RCC 7860 (cell line): ENCODE measurements at regions not wholly inside any gene's neighbourhood (a gene's known extent, or its start where the extent isn't known, plus 50 kb on each side); places are given as distances from the start of the nearest gene placed in this dataset.

Experiments
- DNase-seq: peaks from one replicate; pipeline ENCODE4 v3.0.0-alpha.2; 2015; ENCODE audit warnings: low spot score
- FAIRE-seq: peaks from 2 replicates; lab custom pipeline; 2012; peaks lifted over from hg19 to GRCh38; lab: Jason Lieb, UNC

DNA sequence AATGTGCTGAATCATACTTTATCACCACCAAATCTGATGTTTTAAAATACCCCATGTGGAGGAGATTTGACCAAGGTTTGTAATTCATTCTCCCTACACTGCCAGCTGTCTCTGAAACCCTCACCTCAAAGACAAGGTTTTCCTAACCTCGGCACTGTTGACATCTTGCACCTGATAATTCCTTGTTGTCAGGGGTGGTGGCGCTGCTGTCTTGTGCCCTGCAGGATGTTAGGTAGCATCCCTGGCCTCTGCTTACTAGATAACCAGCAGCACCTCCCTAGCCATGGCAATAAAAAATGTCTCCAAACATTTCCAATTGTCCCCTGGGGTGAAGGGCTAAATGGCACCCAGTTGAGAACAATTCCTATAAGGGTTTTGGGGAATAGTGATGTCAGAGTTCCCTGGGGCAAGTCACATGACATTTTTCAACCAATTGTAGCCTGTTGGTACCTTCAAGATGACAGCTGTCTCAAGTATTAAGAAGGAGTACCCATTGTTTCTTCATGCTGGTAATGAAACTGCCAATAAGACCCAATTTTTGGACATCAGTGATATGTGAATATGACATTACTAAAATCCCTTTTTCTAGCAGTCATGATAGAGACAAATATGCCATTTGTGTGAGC, 160.6 kb upstream of the PLCXD3 start:
- DNase-seq (no peak), FAIRE-seq (no peak)

DNA sequence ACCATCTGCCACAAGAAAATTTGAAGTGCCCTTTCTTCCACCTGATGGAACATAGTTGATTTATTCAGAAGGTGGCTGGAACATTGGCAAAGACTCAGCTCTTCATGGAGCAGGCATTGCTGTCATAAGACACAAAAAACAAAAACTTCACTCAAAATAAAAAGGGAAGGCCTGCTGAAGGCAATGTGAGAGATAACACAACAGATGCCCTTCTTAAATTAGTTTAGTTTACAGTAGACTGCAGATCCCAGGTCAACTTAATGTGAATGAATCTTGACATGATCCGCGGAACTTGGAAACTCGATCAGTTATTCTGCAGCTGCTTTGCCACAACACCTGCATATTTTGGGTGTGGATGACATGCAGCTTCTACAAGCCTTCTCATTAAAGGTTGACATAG, 159.8 kb upstream of the PLCXD3 start:
- no peak for DNase-seq
- FAIRE-seq = no peak

DNA sequence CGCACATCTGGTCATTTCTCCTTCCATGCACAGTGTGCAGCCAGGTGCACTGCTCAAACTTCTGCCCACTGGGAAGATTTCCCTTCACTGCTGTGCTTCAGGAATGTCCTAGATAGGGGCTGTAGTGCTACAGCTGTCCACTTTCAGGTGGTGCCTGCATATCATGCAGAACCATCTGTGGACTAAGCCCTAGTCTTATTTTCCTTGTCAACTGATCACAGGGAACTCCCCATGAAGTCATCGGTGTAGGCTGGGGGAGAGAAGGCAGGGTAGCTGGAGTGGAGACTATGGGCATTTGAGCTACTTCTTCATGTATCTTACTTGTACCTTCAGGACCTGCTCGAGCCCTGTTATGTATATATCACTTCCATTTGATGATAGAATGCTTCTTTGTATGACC, 150.9 kb upstream of the PLCXD3 start:
- FAIRE-seq = no peak
- DNase-seq = no peak

DNA sequence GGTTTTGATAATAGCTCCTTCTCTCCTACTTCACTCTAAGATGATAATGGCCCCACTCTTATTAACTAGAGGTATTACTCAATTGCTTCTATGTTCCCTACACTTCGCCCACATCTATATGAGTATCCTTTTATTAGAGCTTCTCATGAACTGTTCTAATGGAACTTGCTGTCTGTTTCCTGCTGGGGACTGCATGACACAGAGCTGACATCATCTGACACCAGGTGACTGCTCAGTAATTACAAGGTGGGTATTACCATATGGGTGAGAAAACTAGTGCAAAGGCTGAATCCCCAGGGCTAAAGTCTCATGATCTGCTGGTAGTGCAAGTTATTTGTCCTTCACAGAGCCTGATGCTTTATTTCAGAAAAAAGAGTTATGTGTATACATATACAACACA, 146.2 kb upstream of the PLCXD3 start:
- DNase-seq (no peak), FAIRE-seq (no peak)

DNA sequence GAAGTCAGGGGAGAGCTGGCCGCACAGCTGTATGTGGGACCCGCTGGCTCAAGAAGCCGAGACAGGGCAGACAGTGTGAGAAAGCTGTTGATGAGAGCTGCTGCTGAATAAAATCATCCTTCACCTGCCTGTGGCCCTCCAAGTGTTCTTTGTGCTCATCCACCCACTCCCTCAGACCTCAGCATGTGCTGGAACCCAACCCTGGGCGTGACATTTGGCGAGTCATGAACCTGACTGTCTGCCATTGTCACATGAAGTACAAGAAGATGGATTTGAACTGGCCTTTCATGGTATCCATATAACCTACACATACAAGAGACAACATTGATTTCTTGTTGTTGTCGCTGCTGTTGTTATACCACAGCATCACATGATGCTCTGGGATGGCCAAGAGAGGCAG, 139.7 kb upstream of the PLCXD3 start:
- DNase-seq (no peak), FAIRE-seq (no peak)

DNA sequence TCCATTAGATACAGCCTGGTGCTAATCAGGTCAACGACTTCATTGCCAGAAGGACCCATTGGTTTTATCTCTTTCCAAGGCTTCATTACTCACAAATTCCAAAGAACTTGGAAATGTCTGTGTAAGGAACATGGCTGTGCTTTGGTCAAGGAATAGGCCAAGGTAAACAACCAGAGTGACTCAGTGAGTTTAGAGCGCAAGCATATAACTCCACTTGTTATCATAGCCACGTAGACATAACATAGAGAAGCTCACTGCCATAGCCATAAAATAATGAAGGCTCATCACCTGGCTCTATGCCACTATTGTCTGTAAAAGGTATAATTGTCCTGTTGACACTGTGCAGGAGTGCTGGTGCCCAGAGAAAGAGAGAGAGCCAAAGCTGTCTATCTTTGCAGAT, 139.3 kb upstream of the PLCXD3 start:
- peak; percentile 16 for DNase-seq
- no peak for FAIRE-seq

DNA sequence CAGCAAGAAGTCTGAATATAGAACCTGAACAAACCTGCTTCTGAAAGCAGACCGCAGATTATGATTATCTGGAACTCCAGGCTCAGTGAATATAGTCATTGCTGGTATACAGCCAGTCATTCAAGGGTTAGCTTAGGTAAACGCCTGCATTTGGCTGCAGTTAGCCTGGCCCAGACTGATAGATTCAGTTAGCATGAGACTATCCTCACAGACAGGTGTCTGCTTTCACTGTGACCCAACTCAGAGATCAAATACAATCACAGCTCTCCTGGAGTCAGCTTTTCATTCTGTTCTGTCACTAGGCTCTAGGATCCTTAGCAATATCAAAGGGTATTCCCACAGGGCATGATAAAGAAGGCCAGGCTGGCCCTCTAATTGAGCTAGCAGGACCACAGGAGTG, 138.6 kb upstream of the PLCXD3 start:
- DNase-seq = no peak
- FAIRE-seq = no peak

DNA sequence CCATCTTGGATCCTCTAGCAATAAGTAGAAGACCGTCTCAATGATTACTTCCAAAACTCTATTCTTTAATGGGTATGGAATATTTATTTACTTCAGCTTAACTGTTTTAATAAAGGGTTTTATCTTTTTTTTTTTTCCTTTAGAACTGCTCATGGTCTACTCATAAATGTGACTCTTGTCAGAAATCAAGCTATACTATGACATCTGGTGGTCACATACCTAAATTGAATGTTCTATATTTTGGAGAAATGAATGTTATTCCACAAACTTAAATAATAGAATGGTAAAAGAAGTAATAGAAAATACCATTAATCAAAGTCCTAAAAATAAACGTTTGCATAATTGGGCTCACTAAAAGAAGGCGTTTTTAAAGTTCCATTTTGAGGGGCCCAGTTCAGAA, 131.2 kb upstream of the PLCXD3 start:
- peak; percentile 37 for DNase-seq
- FAIRE-seq = peak; percentile 86

DNA sequence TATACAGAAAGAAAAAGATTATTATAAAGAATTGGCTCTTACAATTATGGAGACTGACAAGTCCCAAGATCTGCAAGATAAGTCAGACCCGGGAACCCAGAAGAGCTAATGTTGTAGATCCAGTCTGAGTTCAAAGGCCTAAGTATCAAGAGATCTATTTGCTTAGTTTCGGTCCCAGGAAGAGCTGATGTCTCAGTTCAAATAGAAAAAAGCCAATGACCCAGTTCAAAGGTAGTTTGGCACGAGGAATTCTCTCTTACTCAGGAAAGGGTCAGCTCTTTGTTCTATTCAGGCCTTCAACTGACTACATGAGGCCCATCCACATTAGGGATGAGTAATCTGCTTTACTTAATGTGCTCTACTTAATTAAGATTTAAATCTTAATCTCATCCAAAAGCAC, 128.3 kb upstream of the PLCXD3 start:
- DNase-seq (no peak), FAIRE-seq (no peak)

DNA sequence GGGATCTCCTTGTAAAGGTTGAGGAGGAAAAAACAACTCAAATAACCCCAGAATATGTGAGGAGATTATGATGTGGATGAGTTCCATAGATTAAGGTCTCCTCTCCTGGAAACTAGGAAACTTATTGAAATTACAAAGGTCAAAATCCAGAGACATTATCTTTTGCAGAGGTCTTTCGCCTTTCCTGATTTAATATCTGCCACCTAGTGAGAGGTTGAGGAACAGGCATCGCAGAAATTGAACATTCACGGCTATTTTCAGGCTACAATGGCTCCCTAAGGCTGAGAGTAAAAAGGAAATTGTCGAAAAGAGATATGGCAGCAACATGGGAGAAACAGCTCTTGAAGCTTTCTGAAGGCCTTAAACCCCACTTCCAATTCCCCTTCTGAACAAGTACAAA, 127.5 kb upstream of the PLCXD3 start:
- FAIRE-seq (no peak), DNase-seq (no peak)

DNA sequence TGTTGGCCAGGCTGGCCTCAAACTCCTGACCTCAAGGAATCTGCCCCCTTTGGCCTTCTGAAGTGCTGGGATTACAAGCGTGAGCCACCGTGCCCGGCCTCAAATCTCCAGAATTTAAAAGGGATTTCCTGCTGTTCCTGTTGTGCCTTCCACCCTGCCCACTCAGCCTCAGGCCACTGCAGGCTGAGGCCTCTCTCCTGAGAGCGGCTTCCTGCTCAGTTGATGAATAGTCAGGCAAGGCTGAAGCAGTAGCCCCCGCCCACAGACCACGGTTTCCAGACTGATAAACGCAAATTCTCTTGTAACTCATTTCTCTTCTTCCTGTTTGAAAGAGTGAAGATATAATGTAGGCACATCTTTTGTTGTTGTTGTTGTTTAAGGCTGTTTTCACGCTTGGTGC, 127.0 kb upstream of the PLCXD3 start:
- no peak for DNase-seq
- FAIRE-seq = no peak

DNA sequence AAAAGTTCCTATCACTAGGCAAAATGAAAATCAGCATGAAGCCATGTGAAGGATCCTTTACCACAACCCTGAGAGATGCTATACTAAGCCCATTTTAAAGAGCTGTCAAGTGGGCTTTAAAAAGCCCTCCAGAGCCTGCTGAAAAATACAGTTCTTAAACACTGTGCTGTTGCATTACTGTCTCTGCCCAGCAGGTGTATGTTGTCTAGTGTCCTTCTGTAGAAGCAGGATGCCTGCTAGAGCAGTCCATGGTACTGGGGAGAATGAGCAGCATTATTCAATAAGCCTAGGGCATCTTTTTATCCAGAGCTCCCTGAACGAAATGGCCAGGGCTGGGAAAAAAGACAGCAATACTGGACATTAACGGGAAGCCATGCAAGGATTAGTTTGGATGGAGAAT, 126.2 kb upstream of the PLCXD3 start:
- no peak for DNase-seq
- no peak for FAIRE-seq

DNA sequence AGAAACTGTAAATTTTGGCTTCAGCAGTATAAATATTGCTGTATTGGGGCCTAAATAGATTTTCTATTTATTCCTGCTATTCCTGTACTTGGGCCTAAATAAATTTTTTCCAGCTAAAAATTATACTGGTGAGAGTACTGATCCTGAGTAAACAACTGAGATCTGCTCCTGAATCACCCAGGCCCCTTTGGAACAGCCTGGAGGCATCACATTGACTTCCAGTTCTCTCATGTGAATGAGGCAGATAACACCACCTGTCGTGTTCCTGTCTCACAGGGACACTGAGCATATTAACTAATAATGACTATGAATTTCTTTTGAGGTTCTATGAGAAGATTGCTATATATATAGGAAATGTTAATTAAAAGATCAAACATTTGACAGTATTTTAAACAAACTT, 119.5 kb upstream of the PLCXD3 start:
- DNase-seq (no peak), FAIRE-seq (no peak)

DNA sequence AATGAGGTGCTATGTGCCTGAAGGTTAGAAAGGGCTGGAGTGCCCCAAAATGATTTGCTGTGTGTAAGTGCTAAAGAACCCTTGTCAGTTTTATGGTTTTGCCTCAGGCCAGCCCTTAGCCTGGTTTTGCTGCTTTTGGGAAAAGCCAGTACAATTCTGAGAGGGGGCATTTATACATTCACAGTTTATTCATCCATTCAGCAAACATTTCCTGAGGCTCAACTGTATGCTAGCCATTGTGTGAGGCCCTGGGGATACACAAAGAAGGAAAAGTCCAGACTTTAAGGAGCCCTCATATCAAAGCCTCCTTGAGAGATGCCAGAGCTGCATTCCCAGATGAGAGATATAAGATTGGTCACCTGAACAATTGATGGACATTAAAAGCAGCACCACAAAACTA, 115.2 kb upstream of the PLCXD3 start:
- no peak for DNase-seq
- no peak for FAIRE-seq

DNA sequence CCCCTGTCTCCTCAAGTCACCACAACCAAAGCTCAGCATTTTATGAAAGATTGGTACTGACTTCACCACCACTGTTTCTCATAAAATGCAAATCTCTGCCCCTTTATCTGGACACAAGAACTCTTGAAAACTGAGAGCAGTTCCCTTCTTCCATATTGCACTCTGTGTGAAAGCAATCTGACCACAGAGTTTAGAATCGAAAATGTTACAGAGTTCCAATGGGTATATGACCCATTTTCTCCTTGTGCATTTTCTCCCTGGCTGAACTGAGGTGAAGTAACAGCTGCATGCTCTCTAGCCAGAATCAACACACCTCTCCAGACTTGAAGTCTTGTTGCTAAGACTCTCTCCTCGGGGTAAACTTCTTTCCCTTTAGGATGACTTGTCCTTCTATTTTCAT, 111.0 kb upstream of the PLCXD3 start:
- FAIRE-seq = no peak
- DNase-seq = no peak

DNA sequence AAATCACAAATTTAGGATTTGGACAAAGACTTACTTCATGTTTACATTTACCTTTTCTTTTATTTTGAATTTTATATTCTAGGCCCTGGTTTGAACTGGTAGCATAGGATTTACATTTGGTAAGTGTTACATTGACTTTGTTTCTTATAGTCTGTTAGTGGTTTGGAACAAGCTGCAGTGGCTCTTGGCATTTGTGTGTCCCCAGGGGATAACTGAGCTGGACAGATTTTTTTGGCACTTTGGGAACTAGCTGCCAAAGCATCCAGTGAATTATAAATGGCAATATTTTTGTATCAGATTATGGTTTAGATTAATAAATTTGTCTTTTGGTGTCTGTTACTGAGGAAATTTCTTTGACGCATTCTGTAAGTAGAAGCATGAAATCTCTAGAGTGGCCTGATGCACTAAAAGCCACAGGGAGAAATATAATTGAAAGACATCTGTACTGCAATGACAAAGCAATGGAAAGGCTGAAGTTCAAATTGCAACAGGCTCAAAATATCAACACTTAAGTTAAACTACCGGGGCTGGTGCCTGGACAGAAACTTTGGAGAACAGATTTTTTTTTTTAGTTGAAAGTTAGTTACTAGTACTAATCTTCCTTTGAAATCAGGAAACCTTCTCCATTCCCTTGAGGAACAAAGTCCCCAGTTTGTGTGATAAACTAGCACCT, 107.6 kb upstream of the PLCXD3 start:
- no peak for DNase-seq
- FAIRE-seq = no peak

DNA sequence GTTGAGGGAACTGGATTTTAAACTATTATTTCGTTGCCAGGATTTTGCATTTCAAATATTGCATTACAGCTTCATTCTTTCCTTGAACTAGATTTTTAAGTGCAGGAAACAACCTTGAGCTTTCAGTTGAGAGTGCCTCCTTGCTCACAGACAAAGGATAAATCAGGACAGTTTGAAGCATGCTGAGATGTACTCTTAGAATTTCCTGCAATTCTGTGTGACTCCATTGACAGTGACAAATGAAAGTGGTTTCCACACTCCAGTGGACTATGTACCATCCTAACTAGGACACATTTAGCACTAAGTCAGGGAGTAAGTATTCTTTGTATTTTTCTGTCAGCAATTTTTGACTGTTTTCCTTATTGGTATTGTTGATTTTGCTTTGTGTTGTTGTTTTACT, 100.0 kb upstream of the PLCXD3 start:
- no peak for DNase-seq
- FAIRE-seq = peak; percentile 30

DNA sequence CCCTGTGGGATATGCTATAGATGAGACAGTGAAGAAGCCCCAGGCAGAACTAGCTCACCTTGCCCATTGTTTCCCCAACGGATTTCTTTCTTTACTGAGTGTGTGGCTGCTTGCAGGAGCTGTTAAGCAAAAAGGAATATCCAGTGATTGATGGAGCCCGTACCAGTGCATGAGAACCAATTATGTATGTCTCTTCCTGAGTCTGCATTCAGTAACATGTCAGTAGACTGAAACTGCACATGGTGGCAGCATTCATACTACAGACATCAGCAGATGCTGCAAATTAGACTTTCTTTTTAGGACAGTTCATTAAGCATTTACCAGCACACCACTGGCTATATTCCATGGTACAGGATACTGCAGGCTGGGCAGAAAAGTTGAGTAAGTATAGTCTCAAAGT, 90.3 kb upstream of the PLCXD3 start:
- FAIRE-seq = no peak
- no peak for DNase-seq

DNA sequence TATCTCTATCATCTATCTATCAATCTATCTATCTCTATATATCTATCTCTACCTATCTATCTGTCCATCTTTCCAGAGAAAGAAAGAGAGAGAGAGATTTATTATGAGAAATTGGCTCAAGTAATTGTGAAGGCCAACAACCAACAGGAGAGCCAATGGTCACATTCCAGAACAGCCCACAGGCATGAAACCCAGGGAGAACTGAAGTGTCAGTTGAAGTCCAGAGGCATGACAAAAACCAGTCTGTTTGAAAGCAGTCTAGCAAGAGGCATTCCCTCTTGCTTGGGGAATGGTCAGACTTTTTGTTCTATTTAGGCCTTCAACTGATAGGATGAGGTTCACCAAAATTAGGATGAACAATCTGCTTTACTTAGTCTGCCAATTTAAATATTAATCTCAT, 87.6 kb upstream of the PLCXD3 start:
- DNase-seq (no peak), FAIRE-seq (no peak)

DNA sequence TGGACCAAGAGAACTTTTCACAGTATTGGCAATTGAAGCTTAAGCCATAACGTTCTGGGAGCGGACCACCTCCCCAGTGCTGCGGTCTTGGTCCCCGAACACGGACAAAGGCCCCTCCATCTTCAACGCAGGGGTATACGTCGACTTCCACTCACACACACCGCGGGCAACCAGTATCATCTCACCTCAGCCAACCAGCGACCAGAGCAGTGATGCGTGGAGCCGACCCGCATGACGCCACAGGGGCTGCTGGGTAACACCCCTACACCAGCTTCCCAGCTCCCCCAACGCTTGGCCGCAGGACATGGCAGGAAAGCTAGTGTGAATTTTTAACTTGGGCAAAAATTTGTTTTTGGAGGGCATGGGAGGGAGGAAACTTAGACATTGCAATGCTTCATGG, 77.3 kb upstream of the PLCXD3 start:
- FAIRE-seq = no peak
- DNase-seq = no peak

DNA sequence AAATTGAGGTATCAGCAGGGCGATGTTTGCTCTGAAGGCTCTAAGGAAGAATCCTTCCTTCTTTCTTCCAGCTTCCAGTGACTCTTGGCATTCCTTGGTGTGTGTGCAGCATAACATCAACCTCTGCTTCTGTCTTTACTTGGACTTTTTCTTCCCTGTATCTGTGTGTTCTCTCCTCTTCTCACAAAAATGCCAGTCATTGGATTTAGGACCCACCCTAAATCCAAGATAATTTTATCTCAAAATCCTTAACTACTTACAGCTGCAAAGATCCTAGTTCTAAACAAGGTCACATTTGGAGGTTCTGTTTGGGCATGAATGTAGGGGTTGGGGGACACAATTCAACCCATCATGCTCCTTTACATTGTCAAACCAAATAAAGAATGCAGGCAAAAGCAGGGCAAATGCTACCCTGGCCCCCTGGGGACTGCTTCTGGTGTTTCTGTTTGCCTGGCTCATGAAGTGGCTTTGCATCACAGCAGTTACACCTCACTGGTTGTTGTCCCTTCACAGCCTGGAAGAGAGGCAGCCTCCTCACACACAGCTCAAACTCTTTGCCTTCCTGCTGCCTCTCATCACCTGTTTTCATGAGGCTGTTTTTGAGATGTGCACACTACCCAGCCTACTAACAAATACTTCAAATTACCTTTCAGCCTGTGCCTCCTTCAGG, 64.8 kb upstream of the PLCXD3 start:
- DNase-seq (no peak), FAIRE-seq (no peak)

DNA sequence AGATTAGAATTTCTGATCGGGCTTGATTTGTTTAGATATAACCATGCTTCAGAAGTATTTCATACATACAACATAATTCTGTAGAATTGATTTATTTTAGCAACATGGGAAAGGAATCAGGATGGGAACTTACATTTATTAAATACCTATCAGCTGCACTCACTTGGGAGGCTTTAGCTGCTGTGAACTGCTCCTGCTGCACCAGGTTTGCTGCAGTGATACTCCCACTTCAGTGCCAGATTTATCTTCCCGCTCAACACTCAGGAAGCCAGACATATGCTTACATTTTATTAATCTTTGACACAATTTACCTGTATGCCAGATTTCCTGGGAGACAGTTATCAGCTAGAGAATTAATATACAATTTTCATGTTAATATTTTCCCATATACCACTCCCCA, 64.0 kb upstream of the PLCXD3 start:
- no peak for FAIRE-seq
- no peak for DNase-seq
